Thyroid gland (tissue), 4 donors: ENCODE measurements at regions not wholly inside any gene's neighbourhood (a gene's known extent, or its start where the extent isn't known, plus 50 kb on each side); places are given as distances from the start of the nearest gene placed in this dataset.

Experiments
- POLR2A ChIP-seq, 2 donors: fragments of 450-650 bp; IDR thresholded peaks; one replicate each; pipeline ENCODE4 v1.6.1; 2017; ENCODE audit warnings: antibody characterized with exemption in 2 of 2, mild to moderate bottlenecking in 2 of 2, moderate library complexity in 1 of 2
- TF ChIP-seq, protein P1 (sequence below), 6 experiments: fragments of 200-600 bp in 3 of 6; fragments of 450-650 bp in 3 of 6; sonication (generic) in 3 of 6; IDR thresholded peaks; one replicate each; pipeline ENCODE4 v1.5.1; 2016 to 2019; ENCODE audit warnings: antibody characterized with exemption in 6 of 6, mild to moderate bottlenecking in 2 of 6, inconsistent platforms in 1 of 6, moderate library complexity in 1 of 6

DNA sequence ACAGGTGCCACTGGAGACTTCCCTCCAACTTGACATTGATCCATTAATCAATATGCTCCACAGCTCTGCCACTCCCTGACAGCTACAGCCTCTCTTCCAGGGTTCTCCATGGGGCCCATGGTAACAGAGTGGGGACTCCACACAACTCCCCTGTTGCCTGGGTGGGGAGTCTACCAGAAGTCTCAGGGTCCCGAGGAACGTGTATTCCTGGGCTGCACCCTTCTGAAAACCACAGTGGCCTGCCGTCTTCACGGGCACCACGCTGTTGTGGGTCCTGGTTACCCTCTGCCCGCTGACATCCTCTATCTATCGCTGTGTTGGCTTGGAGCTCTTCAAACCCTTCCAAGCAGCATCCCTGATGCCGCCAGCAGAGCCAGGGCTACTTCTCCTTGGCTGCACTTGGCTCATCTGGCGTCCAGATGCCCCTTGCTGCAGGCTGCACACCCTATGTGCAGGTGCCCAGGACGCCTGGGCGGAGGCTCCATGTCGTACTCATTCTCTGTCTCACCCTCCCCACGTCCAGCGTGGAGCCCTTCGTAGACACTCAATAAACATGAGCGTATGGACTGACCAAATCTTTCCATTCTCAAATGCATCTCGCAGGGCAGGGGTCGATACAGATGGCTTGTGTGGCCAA lies 1341.8 kb downstream of the TBC1D22A start:
- TF ChIP-seq, protein P1, sequence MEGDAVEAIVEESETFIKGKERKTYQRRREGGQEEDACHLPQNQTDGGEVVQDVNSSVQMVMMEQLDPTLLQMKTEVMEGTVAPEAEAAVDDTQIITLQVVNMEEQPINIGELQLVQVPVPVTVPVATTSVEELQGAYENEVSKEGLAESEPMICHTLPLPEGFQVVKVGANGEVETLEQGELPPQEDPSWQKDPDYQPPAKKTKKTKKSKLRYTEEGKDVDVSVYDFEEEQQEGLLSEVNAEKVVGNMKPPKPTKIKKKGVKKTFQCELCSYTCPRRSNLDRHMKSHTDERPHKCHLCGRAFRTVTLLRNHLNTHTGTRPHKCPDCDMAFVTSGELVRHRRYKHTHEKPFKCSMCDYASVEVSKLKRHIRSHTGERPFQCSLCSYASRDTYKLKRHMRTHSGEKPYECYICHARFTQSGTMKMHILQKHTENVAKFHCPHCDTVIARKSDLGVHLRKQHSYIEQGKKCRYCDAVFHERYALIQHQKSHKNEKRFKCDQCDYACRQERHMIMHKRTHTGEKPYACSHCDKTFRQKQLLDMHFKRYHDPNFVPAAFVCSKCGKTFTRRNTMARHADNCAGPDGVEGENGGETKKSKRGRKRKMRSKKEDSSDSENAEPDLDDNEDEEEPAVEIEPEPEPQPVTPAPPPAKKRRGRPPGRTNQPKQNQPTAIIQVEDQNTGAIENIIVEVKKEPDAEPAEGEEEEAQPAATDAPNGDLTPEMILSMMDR (IDR thresholded peaks at IDR 0.05) = no peak
- TF ChIP-seq POLR2A (IDR thresholded peaks at IDR 0.05) = no peak
